Hepatocyte (in vitro differentiated cells): ENCODE measurements at regions not wholly inside any gene's neighbourhood (a gene's known extent, or its start where the extent isn't known, plus 50 kb on each side); places are given as distances from the start of the nearest gene placed in this dataset.
A peak's percentile ranks its signal among the peaks of the same experiment; 100 is the strongest.

Experiments
- DNase-seq: peaks from one replicate; pipeline ENCODE4 v3.0.0-alpha.2; 2016; ENCODE audit warnings: low spot score
- H2AFZ ChIP-seq: fragments of 200-600 bp; sonication (generic); 2 replicates; pipeline ENCODE4 v1.6.0; 2016; ENCODE audit warnings: antibody characterized with exemption, mild to moderate bottlenecking
- H3K27ac ChIP-seq: fragments of 200-600 bp; sonication (generic); 2 replicates; pipeline ENCODE4 v1.5.1; 2016; ENCODE audit warnings: mild to moderate bottlenecking
- H3K27me3 ChIP-seq: fragments of 200-600 bp; sonication (generic); 2 replicates; pipeline ENCODE4 v1.6.1; 2016
- H3K36me3 ChIP-seq: fragments of 200-600 bp; sonication (generic); replicated peaks from 2 replicates; pipeline ENCODE4 v1.5.1; 2016; ENCODE audit warnings: low read depth; ENCODE audit not compliant: insufficient read depth
- H3K4me1 ChIP-seq: fragments of 200-600 bp; sonication (generic); 2 replicates; pipeline ENCODE4 v1.5.1; 2016; ENCODE audit warnings: mild to moderate bottlenecking, moderate library complexity; ENCODE audit not compliant: insufficient read depth
- H3K4me2 ChIP-seq: fragments of 200-600 bp; sonication (generic); 2 replicates; pipeline ENCODE4 v1.6.0; 2016
- H3K4me3 ChIP-seq: fragments of 200-600 bp; sonication (generic); 2 replicates; pipeline ENCODE4 v1.5.1; 2016; ENCODE audit warnings: mild to moderate bottlenecking
- H3K79me2 ChIP-seq: fragments of 200-600 bp; sonication (generic); 2 replicates; pipeline ENCODE4 v1.6.0; 2017; ENCODE audit warnings: mild to moderate bottlenecking
- H3K9me2 ChIP-seq: fragments of 200-600 bp; sonication (generic); replicated peaks from 2 replicates; pipeline ENCODE4 v1.6.0; 2017; ENCODE audit warnings: mild to moderate bottlenecking; ENCODE audit not compliant: insufficient read depth
- H3K9me3 ChIP-seq: fragments of 200-600 bp; sonication (generic); 2 replicates; pipeline ENCODE4 v1.5.1; 2016; ENCODE audit warnings: low read depth, mild to moderate bottlenecking
- H4K20me1 ChIP-seq: fragments of 200-600 bp; sonication (generic); 2 replicates; pipeline ENCODE4 v1.6.0; 2016; ENCODE audit warnings: mild to moderate bottlenecking; ENCODE audit not compliant: insufficient read depth, poor library complexity, severe bottlenecking
- EZH2 ChIP-seq: fragments of 200-600 bp; sonication (generic); IDR thresholded peaks from 2 replicates; pipeline ENCODE4 v1.6.1; 2016; ENCODE audit warnings: antibody characterized with exemption, mild to moderate bottlenecking, borderline replicate concordance
- EZH2phosphoT487 ChIP-seq: fragments of 200-600 bp; sonication (generic); IDR thresholded peaks from one replicate; pipeline ENCODE4 v1.6.1; 2018; ENCODE audit warnings: antibody characterized with exemption, mild to moderate bottlenecking, low read depth, moderate library complexity; ENCODE audit not compliant: unreplicated experiment, severe bottlenecking
- WGBS: methylation state at CpG from one replicate; pipeline ENCODE4 v1.1.6; 2016; ENCODE audit warnings: low lambda C conversion rate; ENCODE audit errors: missing lambda C conversion rate; 5-methylcytosine and 5-hydroxymethylcytosine counted together
- TF ChIP-seq, protein P1 (sequence below): fragments of 200-600 bp; sonication (generic); IDR thresholded peaks from 2 replicates; pipeline ENCODE4 v1.5.1; 2016; ENCODE audit warnings: antibody characterized with exemption, mild to moderate bottlenecking; ENCODE audit not compliant: poor library complexity

DNA sequence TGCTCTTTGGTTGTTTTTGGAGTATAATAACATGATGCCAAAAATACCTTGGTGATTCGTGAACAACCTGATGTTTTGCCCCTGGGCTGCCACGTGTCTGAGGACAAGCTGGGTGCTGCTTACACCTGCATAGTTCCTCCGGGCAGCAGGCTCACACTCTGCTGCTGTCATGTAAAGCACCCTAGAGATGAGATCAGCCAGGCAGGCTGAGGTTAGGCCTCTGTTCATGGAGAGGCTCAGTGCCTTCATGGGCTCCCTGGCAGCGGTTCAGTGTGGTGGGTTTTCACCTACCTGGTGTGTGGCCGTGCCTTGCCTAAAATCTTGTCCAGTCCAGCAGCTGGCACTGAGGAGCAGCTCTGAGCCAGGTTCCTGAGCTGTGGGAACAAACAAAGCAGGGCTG is 60.1 kb upstream of the TAGAP start:
- H3K36me3 ChIP-seq, result no peaks in the 10 kb centered on the region
- H3K4me3 ChIP-seq, result no peak overlapping the region
- TF ChIP-seq EZH2phosphoT487 (no peak), EZH2 (no peak)
- TF ChIP-seq, protein P1, sequence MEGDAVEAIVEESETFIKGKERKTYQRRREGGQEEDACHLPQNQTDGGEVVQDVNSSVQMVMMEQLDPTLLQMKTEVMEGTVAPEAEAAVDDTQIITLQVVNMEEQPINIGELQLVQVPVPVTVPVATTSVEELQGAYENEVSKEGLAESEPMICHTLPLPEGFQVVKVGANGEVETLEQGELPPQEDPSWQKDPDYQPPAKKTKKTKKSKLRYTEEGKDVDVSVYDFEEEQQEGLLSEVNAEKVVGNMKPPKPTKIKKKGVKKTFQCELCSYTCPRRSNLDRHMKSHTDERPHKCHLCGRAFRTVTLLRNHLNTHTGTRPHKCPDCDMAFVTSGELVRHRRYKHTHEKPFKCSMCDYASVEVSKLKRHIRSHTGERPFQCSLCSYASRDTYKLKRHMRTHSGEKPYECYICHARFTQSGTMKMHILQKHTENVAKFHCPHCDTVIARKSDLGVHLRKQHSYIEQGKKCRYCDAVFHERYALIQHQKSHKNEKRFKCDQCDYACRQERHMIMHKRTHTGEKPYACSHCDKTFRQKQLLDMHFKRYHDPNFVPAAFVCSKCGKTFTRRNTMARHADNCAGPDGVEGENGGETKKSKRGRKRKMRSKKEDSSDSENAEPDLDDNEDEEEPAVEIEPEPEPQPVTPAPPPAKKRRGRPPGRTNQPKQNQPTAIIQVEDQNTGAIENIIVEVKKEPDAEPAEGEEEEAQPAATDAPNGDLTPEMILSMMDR, result no peak
- no peak overlapping the region for H2AFZ ChIP-seq
- H4K20me1 ChIP-seq, result no peaks in the 10 kb centered on the region
- no peak for DNase-seq
- 73% methylated on average over 5 of the region's 5 CpGs for WGBS
- H3K4me1 ChIP-seq, result peaks cover 18% of the 10 kb centered on the region
- no peaks in the 10 kb centered on the region for H3K9me2 ChIP-seq
- H3K27me3 ChIP-seq, result no peaks in the 10 kb centered on the region
- no peaks in the 10 kb centered on the region for H3K79me2 ChIP-seq
- no peaks in the 10 kb centered on the region for H3K9me3 ChIP-seq
- H3K27ac ChIP-seq, result peak overlapping the region; percentile 74
- H3K4me2 ChIP-seq, result no peak overlapping the region

DNA sequence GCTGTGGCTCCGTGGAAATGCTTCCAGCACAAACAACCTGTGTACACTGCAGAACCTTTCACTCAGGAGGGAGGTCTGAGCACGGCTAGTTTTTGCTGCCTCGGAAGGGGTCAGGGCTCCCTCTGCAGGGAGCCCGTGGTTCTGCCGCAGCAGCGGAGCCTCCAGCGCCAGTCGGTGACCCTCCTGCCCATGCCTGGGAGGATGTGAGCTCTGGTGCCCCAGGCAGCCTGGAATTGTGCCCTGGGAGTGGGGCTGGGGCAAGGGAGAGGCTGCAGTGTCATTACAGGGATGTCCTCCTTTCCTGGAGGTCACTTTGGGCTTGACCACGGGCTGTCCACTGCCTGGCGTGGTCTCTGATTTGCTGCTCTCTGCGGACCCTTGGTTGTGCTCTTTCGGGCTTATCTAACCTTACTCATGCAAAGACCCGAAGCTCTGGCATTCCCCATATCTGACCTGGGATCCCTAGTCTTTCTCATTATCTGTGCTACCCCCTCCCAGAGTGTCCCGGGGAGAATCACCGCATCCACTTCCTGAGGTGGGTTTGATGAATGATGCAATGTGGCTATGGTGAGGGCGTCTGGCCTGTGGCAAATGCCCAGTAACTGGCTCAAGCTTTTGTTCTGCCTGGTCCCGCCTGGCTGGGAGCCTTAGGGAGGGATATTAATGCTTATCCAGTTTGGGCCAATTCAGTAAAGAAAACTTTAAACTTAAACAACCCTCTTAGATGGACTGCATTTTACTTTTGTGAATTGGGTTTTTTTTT is 59.6 kb upstream of the TAGAP start:
- Histone ChIP-seq H2AFZ (no peak overlapping the region), H3K79me2 (no peaks in the 10 kb centered on the region), H3K27me3 (no peaks in the 10 kb centered on the region), H3K4me2 (peak overlapping the region; percentile 9), H3K9me3 (no peaks in the 10 kb centered on the region), H4K20me1 (no peaks in the 10 kb centered on the region), H3K9me2 (no peaks in the 10 kb centered on the region), H3K36me3 (no peaks in the 10 kb centered on the region), H3K27ac (peak overlapping the region; percentile 74), H3K4me1 (peaks cover 18% of the 10 kb centered on the region), H3K4me3 (no peak overlapping the region)
- 37% methylated on average over 17 of the region's 17 CpGs for WGBS
- no peak for TF ChIP-seq EZH2
- TF ChIP-seq, protein P1, result peak; percentile 88
- DNase-seq, result peak; percentile 84

DNA sequence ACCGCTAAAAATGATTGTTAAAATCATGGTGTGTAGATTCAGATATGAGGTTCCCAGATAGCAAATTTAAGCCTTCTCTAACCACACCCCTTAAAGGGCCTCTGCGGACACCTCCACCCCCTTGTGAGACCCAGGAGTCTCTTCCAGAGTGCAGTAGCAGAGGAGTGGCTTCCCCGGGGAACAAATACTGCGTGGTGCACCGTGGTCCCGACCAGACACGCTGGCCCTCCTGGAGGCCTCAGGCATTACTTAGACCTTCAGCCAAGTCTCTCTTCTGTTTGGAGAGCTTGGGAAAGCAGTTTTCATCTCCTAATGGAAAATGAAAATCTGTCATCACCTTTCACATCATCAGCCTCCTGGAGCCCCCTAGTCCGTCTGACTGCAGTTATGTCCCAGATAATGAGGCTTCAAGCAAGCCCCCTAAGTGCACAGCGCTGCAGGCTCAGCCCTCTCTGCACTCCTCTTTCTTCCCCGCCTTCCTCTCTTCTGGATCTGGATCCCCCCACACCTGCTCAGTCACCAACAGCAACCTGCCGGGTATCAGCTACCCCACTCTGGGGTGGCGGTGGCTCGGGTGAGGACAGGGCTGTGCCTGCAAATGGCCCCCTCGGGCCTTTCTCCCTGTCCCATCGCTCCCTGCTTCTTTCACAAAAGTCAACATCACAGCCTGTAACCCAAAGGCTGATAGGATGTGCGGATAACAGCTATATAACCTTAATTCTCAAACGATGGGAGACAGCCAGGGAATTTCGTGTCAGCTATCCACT is 58.8 kb upstream of the TAGAP start:
- Histone ChIP-seq H2AFZ (no peak overlapping the region), H3K4me2 (peak overlapping the region; percentile 9), H3K27me3 (no peaks in the 10 kb centered on the region), H3K79me2 (no peaks in the 10 kb centered on the region), H3K9me3 (no peaks in the 10 kb centered on the region), H3K4me1 (peaks cover 18% of the 10 kb centered on the region), H3K4me3 (no peak overlapping the region), H3K27ac (peak overlapping the region; percentile 74), H4K20me1 (no peaks in the 10 kb centered on the region), H3K9me2 (no peaks in the 10 kb centered on the region), H3K36me3 (no peaks in the 10 kb centered on the region)
- DNase-seq, result no peak
- TF ChIP-seq EZH2phosphoT487 (no peak), EZH2 (no peak)
- TF ChIP-seq, protein P1, result no peak
- 62% methylated on average over 18 of the region's 18 CpGs for WGBS
